ENCODE measurements at regions not wholly inside any gene's neighbourhood (a gene's known extent, or its start where the extent isn't known, plus 50 kb on each side); places are given as distances from the start of the nearest gene placed in this dataset.

DNA sequence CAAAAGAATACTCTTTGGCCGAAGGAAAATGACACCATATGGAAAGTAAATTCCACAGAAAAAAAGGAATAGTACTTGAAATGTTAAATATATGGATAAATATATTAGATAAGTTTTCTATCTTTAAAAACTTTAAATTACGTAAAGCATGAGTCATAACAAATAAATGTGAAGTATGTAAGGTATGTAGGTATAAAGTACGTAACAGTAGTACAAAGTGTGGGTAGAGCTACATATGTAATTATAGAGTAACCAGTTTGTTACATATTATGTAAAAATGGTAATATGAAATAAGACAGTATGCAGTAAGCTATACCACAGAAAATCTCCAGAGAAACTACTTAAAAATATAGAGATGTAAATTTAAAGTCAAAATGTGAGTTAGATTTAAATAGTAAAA, 582.3 kb upstream of the CHORDC1 start:
- 100% methylated on average over 2 of the region's 3 CpGs for WGBS (ENCODE audit: extremely low coverage, insufficient coverage, low lambda C conversion rate)
- Histone ChIP-seq H3K4me3 (ENCODE audit: low read length) (no peak overlapping the region), H3K23ac (ENCODE audit: low read length) (no peak overlapping the region), H3K79me2 (ENCODE audit: control insufficient read depth, insufficient read depth, low read length) (no peaks in the 10 kb centered on the region), H2AK5ac (ENCODE audit: low read length) (no peak overlapping the region), H3K4me2 (ENCODE audit: low read length) (no peak overlapping the region), H3K4ac (ENCODE audit: low read depth, low read length) (no peak overlapping the region), H3K18ac (ENCODE audit: low read length) (no peak overlapping the region), H3K79me1 (ENCODE audit: low read length) (no peaks in the 10 kb centered on the region), H3K9ac (ENCODE audit: low read length) (no peak overlapping the region), H2BK15ac (replicated peaks; ENCODE audit: low read depth) (no peak overlapping the region), H2BK120ac (ENCODE audit: low read depth, low read length) (no peak overlapping the region), H4K5ac (ENCODE audit: low read length) (no peak overlapping the region), H3K27ac (ENCODE audit: low read depth, low read length) (no peak overlapping the region), H3K27me3 (ENCODE audit: insufficient read depth, low read length, poor library complexity) (no peaks in the 10 kb centered on the region), H3K56ac (ENCODE audit: low read length) (no peak overlapping the region), H2BK5ac (ENCODE audit: low read length) (no peak overlapping the region), H3K36me3 (ENCODE audit: control insufficient read depth, insufficient read depth, low read length) (no peaks in the 10 kb centered on the region), H4K8ac (ENCODE audit: low read depth, low read length) (no peak overlapping the region), H3K4me1 (ENCODE audit: control insufficient read depth, low read depth, low read length) (no peaks in the 10 kb centered on the region)
- DNase-seq: peak; percentile 29

DNA sequence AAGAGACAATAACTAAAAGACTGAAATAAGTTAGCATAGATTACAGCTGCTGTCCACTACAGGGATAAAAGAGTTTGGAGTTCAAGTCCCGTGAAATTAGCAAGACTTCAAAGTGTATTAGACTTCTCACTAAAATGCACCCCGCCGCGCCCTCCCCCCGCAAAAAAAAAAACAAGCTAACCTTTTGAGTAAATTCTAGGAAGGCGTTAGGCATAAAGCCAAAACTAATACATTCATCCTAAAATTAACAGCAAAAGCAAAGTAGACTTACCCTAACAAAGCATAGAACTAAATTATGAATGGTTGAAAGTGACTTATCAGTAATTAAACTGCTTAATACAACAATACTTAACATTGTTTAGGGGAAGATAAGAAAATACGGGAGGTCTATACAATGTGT, 581.0 kb upstream of the CHORDC1 start:
- H2AK5ac ChIP-seq (ENCODE audit: low read length): no peak overlapping the region
- H3K18ac ChIP-seq (ENCODE audit: low read length): no peak overlapping the region
- no peaks in the 10 kb centered on the region for H3K4me1 ChIP-seq (ENCODE audit: control insufficient read depth, low read depth, low read length)
- H3K27me3 ChIP-seq (ENCODE audit: insufficient read depth, low read length, poor library complexity): no peaks in the 10 kb centered on the region
- no peak overlapping the region for H2BK15ac ChIP-seq (replicated peaks; ENCODE audit: low read depth)
- no peak overlapping the region for H3K23ac ChIP-seq (ENCODE audit: low read length)
- H3K79me1 ChIP-seq (ENCODE audit: low read length): no peaks in the 10 kb centered on the region
- no peak overlapping the region for H2BK120ac ChIP-seq (ENCODE audit: low read depth, low read length)
- no peaks in the 10 kb centered on the region for H3K36me3 ChIP-seq (ENCODE audit: control insufficient read depth, insufficient read depth, low read length)
- H3K27ac ChIP-seq (ENCODE audit: low read depth, low read length): no peak overlapping the region
- no CpG with 5 or more reads among the region's 7 CpGs for WGBS (ENCODE audit: extremely low coverage, insufficient coverage, low lambda C conversion rate)
- H3K56ac ChIP-seq (ENCODE audit: low read length): no peak overlapping the region
- H4K8ac ChIP-seq (ENCODE audit: low read depth, low read length): no peak overlapping the region
- no peaks in the 10 kb centered on the region for H3K79me2 ChIP-seq (ENCODE audit: control insufficient read depth, insufficient read depth, low read length)
- no peak overlapping the region for H3K4me3 ChIP-seq (ENCODE audit: low read length)
- no peak overlapping the region for H3K9ac ChIP-seq (ENCODE audit: low read length)
- no peak for DNase-seq
- H3K4me2 ChIP-seq (ENCODE audit: low read length): no peak overlapping the region
- no peak overlapping the region for H2BK5ac ChIP-seq (ENCODE audit: low read length)
- no peak overlapping the region for H4K5ac ChIP-seq (ENCODE audit: low read length)
- H3K4ac ChIP-seq (ENCODE audit: low read depth, low read length): no peak overlapping the region

DNA sequence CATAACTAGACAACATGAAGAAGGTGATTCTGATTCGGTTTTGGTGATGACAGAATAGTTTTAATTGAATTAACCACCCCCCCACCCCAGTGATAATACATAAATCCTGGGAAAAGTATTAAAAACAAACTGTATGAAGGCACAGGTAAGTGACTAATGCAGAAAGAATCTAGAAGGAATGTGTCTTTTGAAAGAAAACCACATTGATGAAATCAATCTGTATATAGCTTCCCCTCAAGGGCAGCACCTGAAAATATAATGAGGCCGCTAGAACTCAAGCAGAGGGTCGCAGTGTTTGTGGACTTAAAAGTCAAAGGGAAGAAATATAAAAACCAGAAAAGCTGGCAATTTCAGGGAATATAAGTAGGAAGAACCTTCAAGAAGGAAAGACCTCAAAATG, 580.5 kb upstream of the CHORDC1 start:
- Histone ChIP-seq H4K5ac (ENCODE audit: low read length) (no peak overlapping the region), H3K9ac (ENCODE audit: low read length) (no peak overlapping the region), H3K79me2 (ENCODE audit: control insufficient read depth, insufficient read depth, low read length) (no peaks in the 10 kb centered on the region), H4K8ac (ENCODE audit: low read depth, low read length) (no peak overlapping the region), H3K56ac (ENCODE audit: low read length) (no peak overlapping the region), H2BK5ac (ENCODE audit: low read length) (no peak overlapping the region), H3K27ac (ENCODE audit: low read depth, low read length) (no peak overlapping the region), H2AK5ac (ENCODE audit: low read length) (no peak overlapping the region), H3K4me2 (ENCODE audit: low read length) (no peak overlapping the region), H3K4ac (ENCODE audit: low read depth, low read length) (no peak overlapping the region), H2BK120ac (ENCODE audit: low read depth, low read length) (no peak overlapping the region), H3K4me3 (ENCODE audit: low read length) (no peak overlapping the region), H3K79me1 (ENCODE audit: low read length) (no peaks in the 10 kb centered on the region), H3K4me1 (ENCODE audit: control insufficient read depth, low read depth, low read length) (peaks cover 2% of the 10 kb centered on the region), H3K36me3 (ENCODE audit: control insufficient read depth, insufficient read depth, low read length) (no peaks in the 10 kb centered on the region), H3K23ac (ENCODE audit: low read length) (no peak overlapping the region), H3K27me3 (ENCODE audit: insufficient read depth, low read length, poor library complexity) (no peaks in the 10 kb centered on the region), H3K18ac (ENCODE audit: low read length) (no peak overlapping the region), H2BK15ac (replicated peaks; ENCODE audit: low read depth) (no peak overlapping the region)
- peak; percentile 34 for DNase-seq
- whole genome bisulfite sequencing (ENCODE audit: extremely low coverage, insufficient coverage, low lambda C conversion rate): no CpG with 5 or more reads among the region's 3 CpGs

DNA sequence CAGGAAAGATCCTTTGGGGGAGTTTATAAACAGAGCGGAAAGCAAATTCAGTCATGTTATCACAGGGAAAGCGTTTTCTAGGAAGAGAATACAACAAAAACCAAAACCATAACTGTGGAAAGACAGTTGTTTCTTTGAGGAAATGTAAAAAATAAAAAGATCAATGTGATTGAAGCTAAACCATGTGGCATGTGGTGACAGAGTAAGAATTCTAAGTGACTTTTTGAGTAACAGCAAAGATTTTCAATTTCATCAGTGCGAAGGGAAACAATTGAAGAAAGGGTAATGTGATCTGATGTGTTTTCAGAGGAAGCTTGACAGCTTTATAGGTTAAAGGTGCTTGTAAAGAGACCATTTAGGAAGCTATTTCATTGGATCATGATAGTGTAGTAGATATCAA, 575.9 kb upstream of the CHORDC1 start:
- no CpG with 5 or more reads among the region's 3 CpGs for WGBS (ENCODE audit: extremely low coverage, insufficient coverage, low lambda C conversion rate)
- Histone ChIP-seq H3K4me1 (ENCODE audit: control insufficient read depth, low read depth, low read length) (peaks cover 4% of the 10 kb centered on the region), H3K79me1 (ENCODE audit: low read length) (no peaks in the 10 kb centered on the region), H4K8ac (ENCODE audit: low read depth, low read length) (no peak overlapping the region), H3K56ac (ENCODE audit: low read length) (no peak overlapping the region), H3K27me3 (ENCODE audit: insufficient read depth, low read length, poor library complexity) (no peaks in the 10 kb centered on the region), H3K27ac (ENCODE audit: low read depth, low read length) (no peak overlapping the region), H2BK15ac (replicated peaks; ENCODE audit: low read depth) (no peak overlapping the region), H2AK5ac (ENCODE audit: low read length) (no peak overlapping the region), H2BK120ac (ENCODE audit: low read depth, low read length) (no peak overlapping the region), H3K36me3 (ENCODE audit: control insufficient read depth, insufficient read depth, low read length) (no peaks in the 10 kb centered on the region), H3K23ac (ENCODE audit: low read length) (no peak overlapping the region), H3K4ac (ENCODE audit: low read depth, low read length) (no peak overlapping the region), H3K79me2 (ENCODE audit: control insufficient read depth, insufficient read depth, low read length) (no peaks in the 10 kb centered on the region), H2BK5ac (ENCODE audit: low read length) (no peak overlapping the region), H3K18ac (ENCODE audit: low read length) (no peak overlapping the region), H3K4me3 (ENCODE audit: low read length) (no peak overlapping the region), H3K9ac (ENCODE audit: low read length) (no peak overlapping the region), H4K5ac (ENCODE audit: low read length) (no peak overlapping the region), H3K4me2 (ENCODE audit: low read length) (no peak overlapping the region)
- DNase-seq: no peak

DNA sequence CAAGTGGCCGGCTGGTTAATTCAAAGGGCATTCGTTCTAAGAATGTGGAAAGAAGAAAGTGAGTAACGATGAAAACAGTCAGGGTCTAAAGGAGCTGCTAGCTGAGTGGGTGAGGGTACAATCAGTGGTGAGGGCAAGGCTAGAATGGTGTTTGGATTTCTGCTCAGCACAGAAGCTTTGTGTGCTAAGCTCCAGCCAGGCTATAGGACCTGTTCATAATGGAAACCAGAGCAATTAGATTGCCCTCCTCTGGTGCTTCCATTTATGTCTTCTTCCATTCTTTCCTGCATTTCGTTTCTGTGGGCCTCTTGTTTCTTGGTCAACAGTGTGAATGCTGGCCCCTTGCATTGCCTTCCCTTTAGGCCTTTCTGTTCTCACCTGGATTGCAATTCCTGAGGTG, 572.9 kb upstream of the CHORDC1 start:
- Histone ChIP-seq H3K9ac (ENCODE audit: low read length) (no peak overlapping the region), H2BK5ac (ENCODE audit: low read length) (no peak overlapping the region), H3K4me1 (ENCODE audit: control insufficient read depth, low read depth, low read length) (peaks cover 4% of the 10 kb centered on the region), H3K36me3 (ENCODE audit: control insufficient read depth, insufficient read depth, low read length) (no peaks in the 10 kb centered on the region), H2AK5ac (ENCODE audit: low read length) (no peak overlapping the region), H4K8ac (ENCODE audit: low read depth, low read length) (no peak overlapping the region), H3K56ac (ENCODE audit: low read length) (no peak overlapping the region), H3K23ac (ENCODE audit: low read length) (no peak overlapping the region), H4K5ac (ENCODE audit: low read length) (no peak overlapping the region), H3K79me1 (ENCODE audit: low read length) (no peaks in the 10 kb centered on the region), H2BK15ac (replicated peaks; ENCODE audit: low read depth) (no peak overlapping the region), H3K4me3 (ENCODE audit: low read length) (no peak overlapping the region), H3K18ac (ENCODE audit: low read length) (no peak overlapping the region), H2BK120ac (ENCODE audit: low read depth, low read length) (no peak overlapping the region), H3K27me3 (ENCODE audit: insufficient read depth, low read length, poor library complexity) (no peaks in the 10 kb centered on the region), H3K79me2 (ENCODE audit: control insufficient read depth, insufficient read depth, low read length) (no peaks in the 10 kb centered on the region), H3K27ac (ENCODE audit: low read depth, low read length) (no peak overlapping the region), H3K4ac (ENCODE audit: low read depth, low read length) (no peak overlapping the region), H3K4me2 (ENCODE audit: low read length) (no peak overlapping the region)
- DNase-seq: no peak
- no CpG with 5 or more reads among the region's 4 CpGs for WGBS (ENCODE audit: extremely low coverage, insufficient coverage, low lambda C conversion rate)

DNA sequence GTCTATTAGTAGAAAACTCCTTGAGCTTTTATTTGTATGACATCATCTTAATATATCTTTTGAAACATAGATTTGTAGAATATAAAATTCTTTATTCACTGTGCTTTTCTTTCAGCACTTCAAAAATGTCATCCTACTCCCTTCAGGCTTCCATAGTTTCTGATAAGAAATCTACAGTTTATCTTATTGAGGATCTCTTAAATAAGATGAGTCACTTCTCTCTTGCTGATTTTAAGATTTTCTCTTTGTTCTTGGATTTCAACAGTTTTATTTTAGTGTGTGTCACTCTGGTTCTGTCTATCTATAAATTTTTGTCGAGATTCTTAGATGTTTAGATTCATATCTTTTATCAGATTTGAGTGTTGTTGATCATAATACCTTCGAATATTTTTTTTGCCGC, 566.1 kb upstream of the CHORDC1 start:
- Histone ChIP-seq H2AK5ac (ENCODE audit: low read length) (no peak overlapping the region), H3K36me3 (ENCODE audit: control insufficient read depth, insufficient read depth, low read length) (no peaks in the 10 kb centered on the region), H3K4me1 (ENCODE audit: control insufficient read depth, low read depth, low read length) (no peaks in the 10 kb centered on the region), H4K5ac (ENCODE audit: low read length) (no peak overlapping the region), H2BK15ac (replicated peaks; ENCODE audit: low read depth) (no peak overlapping the region), H3K56ac (ENCODE audit: low read length) (no peak overlapping the region), H3K4me3 (ENCODE audit: low read length) (no peak overlapping the region), H3K27me3 (ENCODE audit: insufficient read depth, low read length, poor library complexity) (no peaks in the 10 kb centered on the region), H3K79me2 (ENCODE audit: control insufficient read depth, insufficient read depth, low read length) (no peaks in the 10 kb centered on the region), H2BK120ac (ENCODE audit: low read depth, low read length) (no peak overlapping the region), H3K23ac (ENCODE audit: low read length) (no peak overlapping the region), H3K9ac (ENCODE audit: low read length) (no peak overlapping the region), H3K4me2 (ENCODE audit: low read length) (no peak overlapping the region), H2BK5ac (ENCODE audit: low read length) (no peak overlapping the region), H4K8ac (ENCODE audit: low read depth, low read length) (no peak overlapping the region), H3K4ac (ENCODE audit: low read depth, low read length) (no peak overlapping the region), H3K27ac (ENCODE audit: low read depth, low read length) (no peak overlapping the region), H3K18ac (ENCODE audit: low read length) (no peak overlapping the region), H3K79me1 (ENCODE audit: low read length) (no peaks in the 10 kb centered on the region)
- DNase-seq: no peak
- no CpG with 5 or more reads among the region's 3 CpGs for WGBS (ENCODE audit: extremely low coverage, insufficient coverage, low lambda C conversion rate)

Measured in mesendoderm (in vitro differentiated cells).